ENCODE measurements at regions not wholly inside any gene's neighbourhood (a gene's known extent, or its start where the extent isn't known, plus 50 kb on each side); places are given as distances from the start of the nearest gene placed in this dataset.
A peak's percentile ranks its signal among the peaks of the same experiment; 100 is the strongest.

GRCh38 chr4:12894062-12894461, 590.1 kb downstream of the RAB28 start:
- DNase-seq (ENCODE audit: low read depth) (no peak), FAIRE-seq (peak; percentile 66)
- Histone ChIP-seq H3K36me3 (ENCODE audit: control insufficient read depth, insufficient read depth, low read length) (no peaks in the 10 kb centered on the region), H3K27me3 (ENCODE audit: control insufficient read depth, insufficient read depth, low read length) (no peaks in the 10 kb centered on the region), H3K4me3 (ENCODE audit: low read depth, low read length) (no peak overlapping the region)
- no peak for TF ChIP-seq CTCF (IDR thresholded peaks at IDR 0.05; ENCODE audit: insufficient read depth, low read length, severe bottlenecking)

GRCh38 chr4:12889054-12889453, 595.1 kb downstream of the RAB28 start:
- peak; percentile 17 for DNase-seq (ENCODE audit: low read depth)
- Histone ChIP-seq H3K27me3 (ENCODE audit: control insufficient read depth, insufficient read depth, low read length) (no peaks in the 10 kb centered on the region), H3K36me3 (ENCODE audit: control insufficient read depth, insufficient read depth, low read length) (no peaks in the 10 kb centered on the region), H3K4me3 (ENCODE audit: low read depth, low read length) (no peak overlapping the region)
- TF ChIP-seq CTCF (IDR thresholded peaks at IDR 0.05; ENCODE audit: insufficient read depth, low read length, severe bottlenecking) = no peak
- no peak for FAIRE-seq

DNA sequence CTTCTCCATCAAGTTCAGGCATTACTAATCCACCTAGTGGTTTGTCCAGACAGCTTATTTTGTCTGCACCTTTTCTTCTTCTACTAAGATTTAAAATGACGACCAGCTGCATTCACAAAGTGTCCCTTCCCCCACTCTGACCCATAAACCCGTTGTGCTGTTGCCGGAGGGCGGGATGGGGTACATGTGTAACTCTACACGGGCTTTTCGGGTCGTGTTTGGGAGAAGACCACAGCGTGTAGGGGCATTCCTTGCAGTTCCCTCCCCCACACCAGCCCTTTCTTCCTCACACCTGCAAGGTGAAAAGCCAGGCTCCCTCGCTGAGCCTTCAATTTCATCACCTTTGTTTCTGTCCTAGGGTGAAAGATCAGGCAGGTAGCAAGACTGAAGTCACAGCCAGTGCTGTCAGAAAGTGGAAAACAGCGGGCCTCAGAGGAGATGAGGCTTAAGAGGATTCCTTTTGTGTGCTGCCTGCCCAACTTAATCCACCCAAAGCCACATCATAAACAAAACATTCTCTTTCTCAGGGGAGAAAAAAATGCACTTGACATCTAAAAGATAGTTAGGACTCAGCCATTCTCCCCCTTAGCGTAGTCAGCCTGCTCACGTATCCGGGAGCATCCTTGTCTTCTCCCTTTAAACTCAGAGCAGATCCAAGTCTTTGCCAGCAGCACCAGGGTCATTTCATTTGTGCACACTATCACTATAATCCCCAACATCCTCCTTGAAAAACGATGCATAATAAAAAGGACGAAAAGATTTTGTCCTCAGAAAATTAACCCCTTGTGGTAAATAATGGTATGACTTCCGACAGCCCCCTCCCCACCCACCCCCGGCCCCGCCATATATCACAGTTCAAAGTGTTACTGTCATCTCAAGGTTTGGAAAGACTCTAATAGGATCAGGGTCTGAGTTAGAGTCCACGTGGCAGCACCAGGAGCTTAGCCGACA, 599.0 kb downstream of the RAB28 start:
- no peak for TF ChIP-seq CTCF (IDR thresholded peaks at IDR 0.05; ENCODE audit: insufficient read depth, low read length, severe bottlenecking)
- Histone ChIP-seq H3K4me3 (ENCODE audit: low read depth, low read length) (no peak overlapping the region), H3K27me3 (ENCODE audit: control insufficient read depth, insufficient read depth, low read length) (no peaks in the 10 kb centered on the region), H3K36me3 (ENCODE audit: control insufficient read depth, insufficient read depth, low read length) (no peaks in the 10 kb centered on the region)
- DNase-seq (ENCODE audit: low read depth) (no peak), FAIRE-seq (no peak)

- no peaks in the 10 kb centered on the region for H3K36me3 ChIP-seq (ENCODE audit: control insufficient read depth, insufficient read depth, low read length)
- TF ChIP-seq CTCF (IDR thresholded peaks at IDR 0.05; ENCODE audit: insufficient read depth, low read length, severe bottlenecking) = no peak
- no peak for FAIRE-seq
- DNase-seq (ENCODE audit: low read depth) = no peak
- no peaks in the 10 kb centered on the region for H3K27me3 ChIP-seq (ENCODE audit: control insufficient read depth, insufficient read depth, low read length)
- H3K4me3 ChIP-seq (ENCODE audit: low read depth, low read length) = no peak overlapping the region
These were observed 602.1 kb downstream of the RAB28 start for GRCh38 chr4:12881945-12882584.

GRCh38 chr4:12880844-12881243, 603.3 kb downstream of the RAB28 start:
- Histone ChIP-seq H3K27me3 (ENCODE audit: control insufficient read depth, insufficient read depth, low read length) (no peaks in the 10 kb centered on the region), H3K36me3 (ENCODE audit: control insufficient read depth, insufficient read depth, low read length) (no peaks in the 10 kb centered on the region), H3K4me3 (ENCODE audit: low read depth, low read length) (no peak overlapping the region)
- DNase-seq (ENCODE audit: low read depth) = no peak
- FAIRE-seq = no peak
- TF ChIP-seq CTCF (IDR thresholded peaks at IDR 0.05; ENCODE audit: insufficient read depth, low read length, severe bottlenecking) = no peak

Data from bronchial epithelial cell (primary cell).